SK-N-SH (cell line): ENCODE measurements at regions not wholly inside any gene's neighbourhood (a gene's known extent, or its start where the extent isn't known, plus 50 kb on each side); places are given as distances from the start of the nearest gene placed in this dataset.

Experiments used
- CTCF ChIA-PET: fragments of 300-600, 350-600 bp; formaldehyde crosslinking; extraction: SDS; loops from one replicate; lab custom pipeline; 2021; lab: Yijun Ruan, JAX
- POLR2A ChIA-PET: fragments of 350-600 bp; sonication (Branson Sonifier 250); formaldehyde crosslinking; extraction: SDS; loops from one replicate; lab custom pipeline; 2020; ENCODE audit warnings: antibody characterized with exemption, inconsistent platforms; lab: Yijun Ruan, JAX
- DNase-seq: peaks from one replicate; pipeline ENCODE4 v3.0.0; 2012
- H2AFZ ChIP-seq: fragments of 200-600 bp; sonication (generic); 2 replicates; pipeline ENCODE4 v1.8.1; 2016; ENCODE audit warnings: antibody characterized with exemption, mild to moderate bottlenecking, low read depth
- H3F3A ChIP-seq: fragments of 200-600 bp; sonication (generic); replicated peaks from 2 replicates; pipeline ENCODE3; 2016; ENCODE audit warnings: antibody characterized with exemption, mild to moderate bottlenecking; ENCODE audit not compliant: insufficient read depth
- H3K27ac ChIP-seq, 2 experiments: fragments of 200-500 bp in 1 of 2; fragments of 200-600 bp in 1 of 2; sonication (Bioruptor generic) in 1 of 2; sonication (generic), shearing (Covaris generic) in 1 of 2; 2 replicates each; pipeline versions ENCODE4 v1.5.1 to v1.6.1; 2014 to 2016; ENCODE audit warnings: low read depth in 2 of 2, inconsistent platforms in 1 of 2, low read length in 1 of 2, mild to moderate bottlenecking in 1 of 2, mixed read lengths in 1 of 2
- H3K27me3 ChIP-seq: fragments of 200-600 bp; sonication (generic), shearing (Covaris generic); 2 replicates; pipeline ENCODE4 v1.6.1; 2016; ENCODE audit warnings: mixed run types; ENCODE audit not compliant: insufficient read depth
- H3K36me3 ChIP-seq, 2 experiments: fragments of 200-500 bp in 1 of 2; fragments of 200-600 bp in 1 of 2; sonication (Bioruptor generic) in 1 of 2; sonication (generic) in 1 of 2; replicated peaks in 1 of 2; 2 replicates each; pipeline versions ENCODE3 to v1.5.1; 2014 to 2016; ENCODE audit warnings: low read length in 1 of 2, mild to moderate bottlenecking in 1 of 2; ENCODE audit not compliant: insufficient read depth in 2 of 2, control insufficient read depth in 1 of 2
- H3K4me1 ChIP-seq, 2 experiments: fragments of 200-500 bp in 1 of 2; fragments of 200-600 bp in 1 of 2; sonication (Bioruptor generic) in 1 of 2; sonication (generic), shearing (Covaris generic) in 1 of 2; 2 replicates each; pipeline versions ENCODE4 v1.5.1 to v1.6.1; 2014 to 2016; ENCODE audit warnings: low read depth in 1 of 2, low read length in 1 of 2, mixed run types in 1 of 2; ENCODE audit not compliant: insufficient read depth in 2 of 2, control insufficient read depth in 1 of 2
- H3K4me2 ChIP-seq: fragments of 200-600 bp; sonication (generic), shearing (Covaris generic); 2 replicates; pipeline ENCODE4 v1.6.1; 2017; ENCODE audit warnings: mixed run types
- H3K4me3 ChIP-seq, 2 experiments: fragments of 200-500 bp in 1 of 2; fragments of 200-600 bp in 1 of 2; sonication (Bioruptor generic) in 1 of 2; sonication (generic), shearing (Covaris generic) in 1 of 2; 2 replicates each; pipeline versions ENCODE4 v1.5.1 to v1.8.1; 2014 to 2016; ENCODE audit warnings: low read depth in 2 of 2, inconsistent platforms in 1 of 2, low read length in 1 of 2, mild to moderate bottlenecking in 1 of 2, mixed read lengths in 1 of 2, moderate library complexity in 1 of 2
- H3K79me2 ChIP-seq: fragments of 200-600 bp; sonication (generic); 2 replicates; pipeline ENCODE4 v1.8.1; 2017; ENCODE audit warnings: mild to moderate bottlenecking; ENCODE audit not compliant: insufficient read depth
- H3K9ac ChIP-seq: fragments of 200-600 bp; sonication (generic); 2 replicates; pipeline ENCODE4 v1.6.1; 2017; ENCODE audit warnings: mixed run types
- H3K9me2 ChIP-seq: fragments of 200-600 bp; sonication (generic); 2 replicates; pipeline ENCODE4 v1.6.1; 2017; ENCODE audit warnings: mixed run types
- H3K9me3 ChIP-seq: fragments of 200-600 bp; sonication (generic); 2 replicates; pipeline ENCODE4 v1.6.1; 2017; ENCODE audit warnings: mixed run types, mild to moderate bottlenecking, moderate library complexity
- H4K20me1 ChIP-seq: fragments of 200-600 bp; sonication (generic); 2 replicates; pipeline ENCODE4 v1.6.1; 2017; ENCODE audit warnings: mild to moderate bottlenecking, mixed run types; ENCODE audit not compliant: insufficient read depth
- EP300 ChIP-seq, 2 experiments: IDR thresholded peaks; 2 replicates each; pipeline versions ENCODE4 v1.4.0 to v1.6.1; 2012; ENCODE audit warnings: borderline replicate concordance in 1 of 2, low read depth in 1 of 2, low read length in 1 of 2
- EZH2phosphoT487 ChIP-seq: fragments of 200-600 bp; sonication (generic); IDR thresholded peaks from 2 replicates; pipeline ENCODE4 v1.6.1; 2017; ENCODE audit warnings: low read depth, mixed run types, mild to moderate bottlenecking, antibody characterized with exemption, moderate library complexity, borderline replicate concordance
- FOSL2 ChIP-seq: IDR thresholded peaks from 2 replicates; pipeline ENCODE4 v1.4.0; 2012; ENCODE audit warnings: low read depth, mild to moderate bottlenecking, moderate library complexity, borderline replicate concordance
- FOXJ3 ChIP-seq: sonication (generic); formaldehyde crosslinking; IDR thresholded peaks from 2 replicates; pipeline ENCODE4 v1.5.1; 2020; ENCODE audit warnings: mild to moderate bottlenecking, missing genetic modification reagents
- FOXM1 ChIP-seq: IDR thresholded peaks from 2 replicates; pipeline ENCODE4 v1.4.0; 2012; ENCODE audit warnings: low read depth, mild to moderate bottlenecking
- GABPA ChIP-seq: IDR thresholded peaks from 2 replicates; pipeline ENCODE4 v1.4.0; 2012; ENCODE audit warnings: low read depth, mild to moderate bottlenecking
- JUND ChIP-seq: IDR thresholded peaks from 2 replicates; pipeline ENCODE4 v1.4.0; 2012
- MEF2A ChIP-seq: IDR thresholded peaks from 2 replicates; pipeline ENCODE4 v1.4.0; 2012; ENCODE audit warnings: low read depth, borderline replicate concordance
- RAD21 ChIP-seq: IDR thresholded peaks from 2 replicates; pipeline ENCODE4 v1.6.1; 2012; ENCODE audit warnings: mild to moderate bottlenecking, low read length
- RXRA ChIP-seq: IDR thresholded peaks from 2 replicates; pipeline ENCODE4 v1.4.0; 2012; ENCODE audit warnings: low read depth, mild to moderate bottlenecking, borderline replicate concordance
- TAF1 ChIP-seq: IDR thresholded peaks from 2 replicates; pipeline ENCODE4 v1.6.1; 2012; ENCODE audit warnings: low read depth, mild to moderate bottlenecking, low read length, moderate library complexity, borderline replicate concordance
- TEAD4 ChIP-seq: IDR thresholded peaks from 2 replicates; pipeline ENCODE4 v1.4.0; 2012; ENCODE audit warnings: mild to moderate bottlenecking, borderline replicate concordance; ENCODE audit not compliant: insufficient read depth
- WGBS: methylation state at CpG from one replicate; pipeline ENCODE4 v1.1.6; 2017; ENCODE audit warnings: low lambda C conversion rate; 5-methylcytosine and 5-hydroxymethylcytosine counted together
- TF ChIP-seq, protein P1 (sequence below): IDR thresholded peaks from 2 replicates; pipeline ENCODE4 v1.4.0; 2012; ENCODE audit warnings: low read depth, borderline replicate concordance
- TF ChIP-seq, protein P2 (sequence below): IDR thresholded peaks from 2 replicates; pipeline ENCODE4 v1.4.0; 2012; ENCODE audit warnings: low read depth, borderline replicate concordance
- TF ChIP-seq, protein P3 (sequence below): fragments of 150-350 bp; IDR thresholded peaks from 2 replicates; pipeline ENCODE4 v1.6.1; 2016; ENCODE audit warnings: mild to moderate bottlenecking, low read depth, low read length
- TF ChIP-seq, protein P4 (sequence below): fragments of 200-600 bp; sonication (generic); IDR thresholded peaks from 2 replicates; pipeline ENCODE4 v1.6.1; 2017; ENCODE audit warnings: antibody characterized with exemption, mild to moderate bottlenecking, moderate library complexity

DNA sequence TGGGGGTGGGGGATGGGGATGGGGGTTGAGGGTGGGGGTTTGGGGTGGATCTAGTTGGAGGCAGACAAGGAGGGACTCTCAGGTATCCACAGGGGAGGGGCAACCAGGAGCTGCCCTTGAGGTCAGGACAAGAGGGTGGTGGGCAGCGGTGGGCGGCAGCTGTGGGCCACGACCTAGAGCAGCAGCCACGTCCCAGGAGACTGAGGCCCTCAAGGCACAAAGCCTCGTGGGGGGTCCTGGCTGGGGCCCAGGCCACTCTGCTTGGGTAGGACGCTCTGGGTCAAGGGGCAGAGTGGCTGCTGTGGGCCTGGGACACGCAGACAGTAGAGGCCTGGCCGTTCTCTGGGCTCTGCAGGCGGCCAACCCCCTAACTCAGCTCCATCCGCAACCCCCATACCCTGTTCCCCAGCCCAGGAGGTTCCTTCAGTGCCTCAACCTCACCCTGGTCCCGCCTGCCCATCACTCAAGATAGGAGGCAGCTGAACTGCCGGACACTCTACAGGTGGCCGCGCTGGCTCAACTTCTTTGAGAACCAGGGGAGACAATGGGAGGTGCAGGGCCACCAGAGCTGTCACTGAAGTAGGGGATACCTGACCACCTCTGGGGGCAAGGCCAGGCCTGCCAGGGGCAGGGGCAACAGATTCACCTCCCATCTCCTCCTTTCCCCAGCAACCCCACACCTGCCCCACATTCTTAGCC is 75.6 kb downstream of the ENGASE start:
- Histone ChIP-seq H3K9me3 (no peaks in the 10 kb centered on the region), H3K27me3 (peaks cover 33% of the 10 kb centered on the region), H3F3A (no peaks in the 10 kb centered on the region), H3K36me3 (no peaks in the 10 kb centered on the region), H3K9ac (no peak overlapping the region), H3K9me2 (no peaks in the 10 kb centered on the region), H3K4me3 (no peak overlapping the region), H3K4me2 (no peak overlapping the region), H4K20me1 (no peaks in the 10 kb centered on the region), H3K79me2 (no peaks in the 10 kb centered on the region), H2AFZ (no peak overlapping the region), H3K27ac (no peak overlapping the region), H3K4me1 (peaks cover 0 to 4% of the 10 kb centered on the region in 2 experiments; a peak in 1 of 4 replicates)
- whole genome bisulfite sequencing, result 81% methylated on average over 7 of the region's 14 CpGs
- TF ChIP-seq, protein P1, sequence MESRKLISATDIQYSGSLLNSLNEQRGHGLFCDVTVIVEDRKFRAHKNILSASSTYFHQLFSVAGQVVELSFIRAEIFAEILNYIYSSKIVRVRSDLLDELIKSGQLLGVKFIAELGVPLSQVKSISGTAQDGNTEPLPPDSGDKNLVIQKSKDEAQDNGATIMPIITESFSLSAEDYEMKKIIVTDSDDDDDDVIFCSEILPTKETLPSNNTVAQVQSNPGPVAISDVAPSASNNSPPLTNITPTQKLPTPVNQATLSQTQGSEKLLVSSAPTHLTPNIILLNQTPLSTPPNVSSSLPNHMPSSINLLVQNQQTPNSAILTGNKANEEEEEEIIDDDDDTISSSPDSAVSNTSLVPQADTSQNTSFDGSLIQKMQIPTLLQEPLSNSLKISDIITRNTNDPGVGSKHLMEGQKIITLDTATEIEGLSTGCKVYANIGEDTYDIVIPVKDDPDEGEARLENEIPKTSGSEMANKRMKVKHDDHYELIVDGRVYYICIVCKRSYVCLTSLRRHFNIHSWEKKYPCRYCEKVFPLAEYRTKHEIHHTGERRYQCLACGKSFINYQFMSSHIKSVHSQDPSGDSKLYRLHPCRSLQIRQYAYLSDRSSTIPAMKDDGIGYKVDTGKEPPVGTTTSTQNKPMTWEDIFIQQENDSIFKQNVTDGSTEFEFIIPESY, result no peak
- DNase-seq, result no peak
- CTCF ChIA-PET, result interaction anchor here (0.8 to 34.2 kb wide), 7 partner anchors 11 to 250 kb away, joined by 3 to 571 read pairs (median 3); no protein-coding TSS in a partner anchor
- POLR2A ChIA-PET, result no interaction called here

DNA sequence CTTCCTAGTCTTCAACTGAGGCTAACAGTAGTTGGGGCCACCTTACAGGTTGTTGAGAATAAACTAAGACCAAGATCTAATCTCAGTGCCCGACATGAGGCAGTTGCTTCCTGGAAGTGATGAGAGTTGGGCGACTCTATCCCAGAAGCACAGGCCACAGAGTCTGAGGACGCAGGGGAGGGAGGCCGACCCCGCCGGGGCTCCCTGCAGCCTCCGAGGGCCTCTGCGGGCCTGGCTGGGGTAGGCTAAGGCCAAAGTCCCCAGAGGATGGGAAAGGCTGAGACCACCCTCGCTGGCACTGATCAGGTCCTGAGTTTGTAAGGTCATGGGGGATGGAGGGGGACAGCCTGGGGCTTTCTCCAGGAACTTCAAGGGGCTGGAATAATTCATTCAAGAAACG is 74.0 kb downstream of the ENGASE start:
- H3K9me3 ChIP-seq, result no peaks in the 10 kb centered on the region
- TF ChIP-seq RXRA (no peak), GABPA (no peak), FOXM1 (no peak), MEF2A (no peak), RAD21 (no peak), TEAD4 (no peak), FOXJ3 (CRISPR knock-in tag) (no peak), EZH2phosphoT487 (no peak), FOSL2 (no peak), TAF1 (no peak), JUND (no peak), EP300 (IDR thresholded peaks at IDR 0.05; ENCODE audit: borderline replicate concordance in 1 of 2, low read depth in 1 of 2, low read length in 1 of 2) (no peak)
- TF ChIP-seq, protein P2, sequence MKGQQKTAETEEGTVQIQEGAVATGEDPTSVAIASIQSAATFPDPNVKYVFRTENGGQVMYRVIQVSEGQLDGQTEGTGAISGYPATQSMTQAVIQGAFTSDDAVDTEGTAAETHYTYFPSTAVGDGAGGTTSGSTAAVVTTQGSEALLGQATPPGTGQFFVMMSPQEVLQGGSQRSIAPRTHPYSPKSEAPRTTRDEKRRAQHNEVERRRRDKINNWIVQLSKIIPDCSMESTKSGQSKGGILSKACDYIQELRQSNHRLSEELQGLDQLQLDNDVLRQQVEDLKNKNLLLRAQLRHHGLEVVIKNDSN, result no peak
- TF ChIP-seq, protein P1, result no peak
- TF ChIP-seq, protein P3, sequence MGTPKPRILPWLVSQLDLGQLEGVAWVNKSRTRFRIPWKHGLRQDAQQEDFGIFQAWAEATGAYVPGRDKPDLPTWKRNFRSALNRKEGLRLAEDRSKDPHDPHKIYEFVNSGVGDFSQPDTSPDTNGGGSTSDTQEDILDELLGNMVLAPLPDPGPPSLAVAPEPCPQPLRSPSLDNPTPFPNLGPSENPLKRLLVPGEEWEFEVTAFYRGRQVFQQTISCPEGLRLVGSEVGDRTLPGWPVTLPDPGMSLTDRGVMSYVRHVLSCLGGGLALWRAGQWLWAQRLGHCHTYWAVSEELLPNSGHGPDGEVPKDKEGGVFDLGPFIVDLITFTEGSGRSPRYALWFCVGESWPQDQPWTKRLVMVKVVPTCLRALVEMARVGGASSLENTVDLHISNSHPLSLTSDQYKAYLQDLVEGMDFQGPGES, result no peak
- TF ChIP-seq, protein P4, sequence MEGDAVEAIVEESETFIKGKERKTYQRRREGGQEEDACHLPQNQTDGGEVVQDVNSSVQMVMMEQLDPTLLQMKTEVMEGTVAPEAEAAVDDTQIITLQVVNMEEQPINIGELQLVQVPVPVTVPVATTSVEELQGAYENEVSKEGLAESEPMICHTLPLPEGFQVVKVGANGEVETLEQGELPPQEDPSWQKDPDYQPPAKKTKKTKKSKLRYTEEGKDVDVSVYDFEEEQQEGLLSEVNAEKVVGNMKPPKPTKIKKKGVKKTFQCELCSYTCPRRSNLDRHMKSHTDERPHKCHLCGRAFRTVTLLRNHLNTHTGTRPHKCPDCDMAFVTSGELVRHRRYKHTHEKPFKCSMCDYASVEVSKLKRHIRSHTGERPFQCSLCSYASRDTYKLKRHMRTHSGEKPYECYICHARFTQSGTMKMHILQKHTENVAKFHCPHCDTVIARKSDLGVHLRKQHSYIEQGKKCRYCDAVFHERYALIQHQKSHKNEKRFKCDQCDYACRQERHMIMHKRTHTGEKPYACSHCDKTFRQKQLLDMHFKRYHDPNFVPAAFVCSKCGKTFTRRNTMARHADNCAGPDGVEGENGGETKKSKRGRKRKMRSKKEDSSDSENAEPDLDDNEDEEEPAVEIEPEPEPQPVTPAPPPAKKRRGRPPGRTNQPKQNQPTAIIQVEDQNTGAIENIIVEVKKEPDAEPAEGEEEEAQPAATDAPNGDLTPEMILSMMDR, result no peak
- ChIA-PET CTCF (interaction anchor here (1.2 kb wide), 1 partner anchor 39 kb away, joined by 3 read pairs; no protein-coding TSS in a partner anchor), POLR2A (no interaction called here)
- no peak overlapping the region for H3K4me3 ChIP-seq
- H3K4me1 ChIP-seq, result no peaks in the 10 kb centered on the region; a peak in 1 of 4 replicates
- H3K36me3 ChIP-seq, result no peaks in the 10 kb centered on the region
- H3F3A ChIP-seq, result no peaks in the 10 kb centered on the region
- DNase-seq, result no peak
- no peak overlapping the region for H3K4me2 ChIP-seq
- H3K27ac ChIP-seq, result no peak overlapping the region
- no peaks in the 10 kb centered on the region for H4K20me1 ChIP-seq
- no peaks in the 10 kb centered on the region for H3K79me2 ChIP-seq
- WGBS, result 43% methylated on average over 3 of the region's 10 CpGs
- H3K9ac ChIP-seq, result no peak overlapping the region
- no peaks in the 10 kb centered on the region for H3K9me2 ChIP-seq
- peaks cover 23% of the 10 kb centered on the region for H3K27me3 ChIP-seq
- H2AFZ ChIP-seq, result no peak overlapping the region
